ENCODE measurements at regions not wholly inside any gene's neighbourhood (a gene's known extent, or its start where the extent isn't known, plus 50 kb on each side); places are given as distances from the start of the nearest gene placed in this dataset.

DNA sequence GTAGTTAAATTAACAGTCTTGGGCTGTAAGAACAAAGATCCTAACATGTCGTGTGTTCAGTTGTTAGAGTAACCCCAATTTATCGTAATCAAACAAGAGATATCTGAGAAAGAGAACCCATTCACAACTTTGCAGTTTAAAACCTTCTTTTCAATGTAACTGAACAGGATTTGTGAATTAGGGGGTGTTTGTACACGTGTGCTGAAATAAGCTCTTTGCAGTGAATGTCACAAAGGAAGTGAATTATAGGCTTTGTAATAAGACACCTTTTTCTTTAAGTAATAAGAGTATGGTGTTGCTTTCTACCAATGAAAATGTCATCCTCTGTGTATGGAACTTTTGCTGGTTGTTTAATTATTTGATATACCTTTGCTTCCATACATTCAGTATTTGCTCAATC is 114.0 kb downstream of the ALX1 start:
- TF ChIP-seq POLR2A (IDR thresholded peaks at IDR 0.05; ENCODE audit: low read length) (no peak), GATA1 (IDR thresholded peaks at IDR 0.05; ENCODE audit: low read depth, low read length) (no peak)
